ENCODE measurements at regions not wholly inside any gene's neighbourhood (a gene's known extent, or its start where the extent isn't known, plus 50 kb on each side); places are given as distances from the start of the nearest gene placed in this dataset.

DNA sequence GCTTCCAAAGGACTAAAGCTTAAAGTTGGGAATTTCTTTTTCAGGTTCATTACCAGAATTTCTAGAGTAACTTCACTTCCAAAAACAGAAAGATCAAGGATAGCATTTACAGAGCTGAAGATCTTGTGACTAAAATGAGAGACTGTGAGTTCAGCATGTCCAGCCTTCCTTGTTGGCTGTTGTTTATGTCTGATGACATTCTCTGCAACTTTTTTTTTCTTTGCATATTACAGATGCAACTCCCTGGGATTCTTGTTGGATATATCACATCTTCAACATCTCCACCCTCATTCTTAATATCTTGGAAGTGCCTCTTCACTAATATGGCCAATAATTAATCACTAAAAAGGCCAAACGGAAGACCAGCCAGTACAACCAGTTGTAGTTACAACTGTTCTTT lies 86.2 kb upstream of the FRMD4B start:
- ATAC-seq (no peak), DNase-seq (ENCODE audit: low read depth in 1 of 2, low spot score in 1 of 2) (no peak), FAIRE-seq (no peak)
- POLR2A ChIA-PET = no interaction called here
- TF ChIP-seq KDM1A (IDR thresholded peaks at IDR 0.05; ENCODE audit: low read depth) (no peak), HMGXB4 (CRISPR knock-in tag; IDR thresholded peaks at IDR 0.05; ENCODE audit: borderline replicate concordance) (no peak), CBX2 (IDR thresholded peaks at IDR 0.05; ENCODE audit: borderline replicate concordance, low read depth) (no peak), MYC (IDR thresholded peaks at IDR 0.05; ENCODE audit: borderline replicate concordance, low read length) (no peak), CHD2 (IDR thresholded peaks at IDR 0.05; ENCODE audit: low read length, partially characterized antibody) (no peak), HOXA7 (CRISPR knock-in tag; IDR thresholded peaks at IDR 0.05) (no peak), HDAC2 (IDR thresholded peaks at IDR 0.05) (no peak), KDM5A (IDR thresholded peaks at IDR 0.05) (no peak)
- TF ChIP-seq, protein P1, sequence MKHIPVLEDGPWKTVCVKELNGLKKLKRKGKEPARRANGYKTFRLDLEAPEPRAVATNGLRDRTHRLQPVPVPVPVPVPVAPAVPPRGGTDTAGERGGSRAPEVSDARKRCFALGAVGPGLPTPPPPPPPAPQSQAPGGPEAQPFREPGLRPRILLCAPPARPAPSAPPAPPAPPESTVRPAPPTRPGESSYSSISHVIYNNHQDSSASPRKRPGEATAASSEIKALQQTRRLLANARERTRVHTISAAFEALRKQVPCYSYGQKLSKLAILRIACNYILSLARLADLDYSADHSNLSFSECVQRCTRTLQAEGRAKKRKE (CRISPR knock-in tag; IDR thresholded peaks at IDR 0.05; ENCODE audit: low read depth) = no peak
- TF ChIP-seq, protein P2, sequence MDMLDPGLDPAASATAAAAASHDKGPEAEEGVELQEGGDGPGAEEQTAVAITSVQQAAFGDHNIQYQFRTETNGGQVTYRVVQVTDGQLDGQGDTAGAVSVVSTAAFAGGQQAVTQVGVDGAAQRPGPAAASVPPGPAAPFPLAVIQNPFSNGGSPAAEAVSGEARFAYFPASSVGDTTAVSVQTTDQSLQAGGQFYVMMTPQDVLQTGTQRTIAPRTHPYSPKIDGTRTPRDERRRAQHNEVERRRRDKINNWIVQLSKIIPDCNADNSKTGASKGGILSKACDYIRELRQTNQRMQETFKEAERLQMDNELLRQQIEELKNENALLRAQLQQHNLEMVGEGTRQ (IDR thresholded peaks at IDR 0.05) = no peak
- Histone ChIP-seq H3K4me3 (no peak overlapping the region), H3K9me3 (no peaks in the 10 kb centered on the region), H3K4me2 (no peak overlapping the region), H3K4me1 (no peaks in the 10 kb centered on the region), H3K27ac (no peak overlapping the region)
- CTCF ChIA-PET = no interaction called here
- WGBS (ENCODE audit: missing lambda C conversion rate) = 65% methylated on average over 1 of the region's 1 CpG

GRCh38 chr3:69463531-69463930 lies 77.6 kb upstream of the FRMD4B start:
- no peaks in the 10 kb centered on the region for H3K4me1 ChIP-seq
- ChIA-PET CTCF (no interaction called here), POLR2A (no interaction called here)
- no peak overlapping the region for H3K4me3 ChIP-seq
- FAIRE-seq = no peak
- H3K4me2 ChIP-seq = no peak overlapping the region
- no peak for DNase-seq (ENCODE audit: low read depth in 1 of 2, low spot score in 1 of 2)
- H3K9me3 ChIP-seq = no peaks in the 10 kb centered on the region
- WGBS (ENCODE audit: missing lambda C conversion rate) = 55% methylated on average over 1 of the region's 1 CpG
- TF ChIP-seq MAFK (IDR thresholded peaks at IDR 0.05; ENCODE audit: partially characterized antibody) = no peak
- no peak for TF ChIP-seq CHD4 (IDR thresholded peaks at IDR 0.05; ENCODE audit: borderline replicate concordance)
- no peak for TF ChIP-seq FOSL2 (IDR thresholded peaks at IDR 0.05)
- no peak for TF ChIP-seq FOSL2 (CRISPR knock-in tag; IDR thresholded peaks at IDR 0.05)
- TF ChIP-seq EHF (CRISPR knock-in tag; IDR thresholded peaks at IDR 0.05) = no peak
- TF ChIP-seq, protein P3, sequence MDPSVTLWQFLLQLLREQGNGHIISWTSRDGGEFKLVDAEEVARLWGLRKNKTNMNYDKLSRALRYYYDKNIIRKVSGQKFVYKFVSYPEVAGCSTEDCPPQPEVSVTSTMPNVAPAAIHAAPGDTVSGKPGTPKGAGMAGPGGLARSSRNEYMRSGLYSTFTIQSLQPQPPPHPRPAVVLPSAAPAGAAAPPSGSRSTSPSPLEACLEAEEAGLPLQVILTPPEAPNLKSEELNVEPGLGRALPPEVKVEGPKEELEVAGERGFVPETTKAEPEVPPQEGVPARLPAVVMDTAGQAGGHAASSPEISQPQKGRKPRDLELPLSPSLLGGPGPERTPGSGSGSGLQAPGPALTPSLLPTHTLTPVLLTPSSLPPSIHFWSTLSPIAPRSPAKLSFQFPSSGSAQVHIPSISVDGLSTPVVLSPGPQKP (IDR thresholded peaks at IDR 0.05; ENCODE audit: low read depth, low read length) = no peak
- no peak for TF ChIP-seq RCOR1 (IDR thresholded peaks at IDR 0.05; ENCODE audit: low read depth, low read length)
- TF ChIP-seq, protein P1 (CRISPR knock-in tag; IDR thresholded peaks at IDR 0.05; ENCODE audit: low read depth) = no peak
- TF ChIP-seq E2F6 (IDR thresholded peaks at IDR 0.05; ENCODE audit: borderline replicate concordance, low read depth) = no peak
- no peak for TF ChIP-seq SREBF2 (IDR thresholded peaks at IDR 0.05)
- no peak for TF ChIP-seq JUNB (IDR thresholded peaks at IDR 0.05)
- TF ChIP-seq HDAC2 (IDR thresholded peaks at IDR 0.05) = no peak
- TF ChIP-seq NFE2L2 (conservative IDR thresholded peaks at IDR 0.05; ENCODE audit: low read length) = no peak
- TF ChIP-seq ZFP36 (IDR thresholded peaks at IDR 0.05; ENCODE audit: borderline replicate concordance, partially characterized antibody) = no peak
- TF ChIP-seq, protein P2 (IDR thresholded peaks at IDR 0.05) = no peak
- H3K27ac ChIP-seq = no peak overlapping the region
- no peak for ATAC-seq
